Right lobe of liver (tissue), 4 donors: ENCODE measurements at regions not wholly inside any gene's neighbourhood (a gene's known extent, or its start where the extent isn't known, plus 50 kb on each side); places are given as distances from the start of the nearest gene placed in this dataset.

Experiments used
- POLR2A ChIP-seq: fragments of 450-650 bp; IDR thresholded peaks from one replicate; pipeline ENCODE4 v1.6.1; 2017; ENCODE audit warnings: antibody characterized with exemption, mild to moderate bottlenecking
- TF ChIP-seq, protein P1 (sequence below), 4 donors: fragments of 200-600 bp in 3 of 4; fragments of 450-650 bp in 1 of 4; IDR thresholded peaks; one replicate each; pipeline versions ENCODE4 v1.5.1 to v1.8.0; 2016 to 2022; ENCODE audit warnings: antibody characterized with exemption in 4 of 4, mild to moderate bottlenecking in 2 of 4
- donor health status: DM: no; HTN: no; CAD: no.
- donor health status: DM: no; HTN: no; CAD: no.
- donor health status: DM: no; HTN: yes; CAD: no.

DNA sequence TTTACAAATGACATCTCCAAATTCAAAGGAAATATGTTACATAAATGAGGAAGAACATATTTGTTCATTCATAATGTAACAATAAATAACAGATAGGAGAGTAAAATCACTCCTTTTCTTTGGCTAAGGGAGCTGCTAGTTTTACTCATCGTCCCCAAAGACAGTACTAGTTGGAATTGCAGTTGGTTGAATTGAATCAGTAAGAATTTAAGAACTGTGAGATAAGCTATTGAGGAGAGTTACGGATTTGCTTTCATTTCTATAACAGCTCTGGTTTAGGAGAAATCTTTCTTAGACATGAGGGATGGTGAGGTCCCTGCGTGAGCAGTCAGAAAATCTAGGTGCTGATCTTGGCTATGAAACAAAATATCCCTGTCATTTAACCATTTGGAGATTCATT is 402.8 kb downstream of the AEBP2 start:
- TF ChIP-seq, protein P1, sequence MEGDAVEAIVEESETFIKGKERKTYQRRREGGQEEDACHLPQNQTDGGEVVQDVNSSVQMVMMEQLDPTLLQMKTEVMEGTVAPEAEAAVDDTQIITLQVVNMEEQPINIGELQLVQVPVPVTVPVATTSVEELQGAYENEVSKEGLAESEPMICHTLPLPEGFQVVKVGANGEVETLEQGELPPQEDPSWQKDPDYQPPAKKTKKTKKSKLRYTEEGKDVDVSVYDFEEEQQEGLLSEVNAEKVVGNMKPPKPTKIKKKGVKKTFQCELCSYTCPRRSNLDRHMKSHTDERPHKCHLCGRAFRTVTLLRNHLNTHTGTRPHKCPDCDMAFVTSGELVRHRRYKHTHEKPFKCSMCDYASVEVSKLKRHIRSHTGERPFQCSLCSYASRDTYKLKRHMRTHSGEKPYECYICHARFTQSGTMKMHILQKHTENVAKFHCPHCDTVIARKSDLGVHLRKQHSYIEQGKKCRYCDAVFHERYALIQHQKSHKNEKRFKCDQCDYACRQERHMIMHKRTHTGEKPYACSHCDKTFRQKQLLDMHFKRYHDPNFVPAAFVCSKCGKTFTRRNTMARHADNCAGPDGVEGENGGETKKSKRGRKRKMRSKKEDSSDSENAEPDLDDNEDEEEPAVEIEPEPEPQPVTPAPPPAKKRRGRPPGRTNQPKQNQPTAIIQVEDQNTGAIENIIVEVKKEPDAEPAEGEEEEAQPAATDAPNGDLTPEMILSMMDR (IDR thresholded peaks at IDR 0.05), result no peak
- no peak for TF ChIP-seq POLR2A
